Glutamatergic neuron (in vitro differentiated cells): ENCODE measurements at regions not wholly inside any gene's neighbourhood (a gene's known extent, or its start where the extent isn't known, plus 50 kb on each side); places are given as distances from the start of the nearest gene placed in this dataset.

Experiments used
- DNase-seq: peaks from one replicate; pipeline ENCODE4 v3.0.0; 2022
- H3K27ac Mint-ChIP-seq: one replicate; pipeline ENCODE4 v1.8.0; 2020; ENCODE audit warnings: mild to moderate bottlenecking, mixed read lengths, inconsistent platforms; ENCODE audit not compliant: unreplicated experiment
- H3K27me3 Mint-ChIP-seq: one replicate; pipeline ENCODE4 v1.8.0; 2020; ENCODE audit warnings: mild to moderate bottlenecking, moderate library complexity, mixed read lengths, inconsistent platforms; ENCODE audit not compliant: unreplicated experiment
- H3K36me3 Mint-ChIP-seq: one replicate; pipeline ENCODE4 v1.8.0; 2020; ENCODE audit warnings: mild to moderate bottlenecking, mixed read lengths, inconsistent platforms; ENCODE audit not compliant: unreplicated experiment
- H3K4me1 Mint-ChIP-seq: one replicate; pipeline ENCODE4 v1.8.0; 2020; ENCODE audit warnings: mild to moderate bottlenecking, low read depth, mixed read lengths, inconsistent platforms; ENCODE audit not compliant: unreplicated experiment
- H3K4me3 Mint-ChIP-seq: one replicate; pipeline ENCODE4 v1.8.0; 2020; ENCODE audit warnings: mild to moderate bottlenecking, mixed read lengths, inconsistent platforms; ENCODE audit not compliant: unreplicated experiment
- H3K9me3 Mint-ChIP-seq: one replicate; pipeline ENCODE4 v1.8.0; 2020; ENCODE audit warnings: mild to moderate bottlenecking, moderate library complexity, mixed read lengths, inconsistent platforms; ENCODE audit not compliant: unreplicated experiment
- CTCF ChIP-seq: fragments of 200-600 bp; sonication (generic); IDR thresholded peaks from one replicate; pipeline ENCODE4 v1.5.0; 2021; ENCODE audit not compliant: partially characterized antibody, unreplicated experiment

GRCh38 chr5:85148701-85149100 is 764.0 kb upstream of the EDIL3 start:
- no peaks in the 10 kb centered on the region for H3K4me1 Mint-ChIP-seq

GRCh38 chr5:85159395-85159794 is 774.7 kb upstream of the EDIL3 start:
- Mint-ChIP-seq H3K36me3 (no peaks in the 10 kb centered on the region), H3K27ac (no peak overlapping the region), H3K9me3 (no peaks in the 10 kb centered on the region), H3K4me3 (no peak overlapping the region), H3K27me3 (peaks cover 4% of the 10 kb centered on the region), H3K4me1 (no peaks in the 10 kb centered on the region)
- DNase-seq: no peak
- no peak for TF ChIP-seq CTCF

More at GRCh38 chr5:85148701-85149100, 764.0 kb upstream of the EDIL3 start:
- no peak for DNase-seq
- no peaks in the 10 kb centered on the region for H3K9me3 Mint-ChIP-seq
- H3K27me3 Mint-ChIP-seq: no peaks in the 10 kb centered on the region
- H3K4me3 Mint-ChIP-seq: no peak overlapping the region
- no peak for TF ChIP-seq CTCF
- no peak overlapping the region for H3K27ac Mint-ChIP-seq
- no peaks in the 10 kb centered on the region for H3K36me3 Mint-ChIP-seq

GRCh38 chr5:85168474-85168873 is 783.8 kb upstream of the EDIL3 start:
- no peak overlapping the region for H3K27ac Mint-ChIP-seq
- H3K9me3 Mint-ChIP-seq: peaks cover 4% of the 10 kb centered on the region
- peaks cover 6% of the 10 kb centered on the region for H3K4me1 Mint-ChIP-seq
- no peak for DNase-seq
- no peak overlapping the region for H3K4me3 Mint-ChIP-seq
- TF ChIP-seq CTCF: no peak
- no peaks in the 10 kb centered on the region for H3K36me3 Mint-ChIP-seq
- H3K27me3 Mint-ChIP-seq: no peaks in the 10 kb centered on the region

GRCh38 chr5:85170183-85170582 is 785.5 kb upstream of the EDIL3 start:
- no peak for DNase-seq
- no peak for TF ChIP-seq CTCF
- Mint-ChIP-seq H3K27me3 (no peaks in the 10 kb centered on the region), H3K27ac (no peak overlapping the region), H3K36me3 (no peaks in the 10 kb centered on the region), H3K9me3 (peaks cover 4% of the 10 kb centered on the region), H3K4me3 (no peak overlapping the region), H3K4me1 (peaks cover 8% of the 10 kb centered on the region)

GRCh38 chr5:85173469-85173868 is 788.8 kb upstream of the EDIL3 start:
- H3K4me1 Mint-ChIP-seq: peaks cover 8% of the 10 kb centered on the region

More at GRCh38 chr5:85173469-85173868, 788.8 kb upstream of the EDIL3 start:
- Mint-ChIP-seq H3K36me3 (no peaks in the 10 kb centered on the region), H3K27me3 (no peaks in the 10 kb centered on the region), H3K9me3 (peaks cover 2% of the 10 kb centered on the region), H3K4me3 (no peak overlapping the region), H3K27ac (no peak overlapping the region)
- DNase-seq: no peak
- TF ChIP-seq CTCF: no peak
